ENCODE measurements at regions not wholly inside any gene's neighbourhood (a gene's known extent, or its start where the extent isn't known, plus 50 kb on each side); places are given as distances from the start of the nearest gene placed in this dataset.

- Histone ChIP-seq H3K9me3 (ENCODE audit: insufficient read depth, low read length, severe bottlenecking) (no peaks in the 10 kb centered on the region), H3K36me3 (ENCODE audit: insufficient read depth, low read length) (no peaks in the 10 kb centered on the region), H3K4me2 (ENCODE audit: insufficient read depth, low read length) (no peak overlapping the region), H3K4me1 (ENCODE audit: insufficient read depth, low read length) (no peaks in the 10 kb centered on the region), H4K20me1 (ENCODE audit: insufficient read depth, low read length) (no peaks in the 10 kb centered on the region), H3K9ac (ENCODE audit: low read depth, low read length) (no peak overlapping the region), H3K27ac (ENCODE audit: low read length) (no peak overlapping the region), H3K4me3 (ENCODE audit: low read depth in 1 of 2, low read length in 2 of 2) (no peak overlapping the region), H2AFZ (ENCODE audit: low read depth, low read length) (no peak overlapping the region), H3K79me2 (ENCODE audit: insufficient read depth, low read length) (no peaks in the 10 kb centered on the region), H3K27me3 (ENCODE audit: insufficient read depth, low read length, poor library complexity) (no peaks in the 10 kb centered on the region)
- TF ChIP-seq CTCF (IDR thresholded peaks at IDR 0.05; ENCODE audit: borderline replicate concordance, extremely low read depth, low read length, poor library complexity, severe bottlenecking) (no peak), EZH2 (IDR thresholded peaks at IDR 0.05; ENCODE audit: borderline replicate concordance, low read depth, low read length, severe bottlenecking) (no peak)
- no peak for ATAC-seq (ENCODE audit: insufficient read depth, low read depth)
- no peak for DNase-seq
Measured at GRCh38 chr16:50887500-50888298, 145.8 kb downstream of the CYLD start.

DNA sequence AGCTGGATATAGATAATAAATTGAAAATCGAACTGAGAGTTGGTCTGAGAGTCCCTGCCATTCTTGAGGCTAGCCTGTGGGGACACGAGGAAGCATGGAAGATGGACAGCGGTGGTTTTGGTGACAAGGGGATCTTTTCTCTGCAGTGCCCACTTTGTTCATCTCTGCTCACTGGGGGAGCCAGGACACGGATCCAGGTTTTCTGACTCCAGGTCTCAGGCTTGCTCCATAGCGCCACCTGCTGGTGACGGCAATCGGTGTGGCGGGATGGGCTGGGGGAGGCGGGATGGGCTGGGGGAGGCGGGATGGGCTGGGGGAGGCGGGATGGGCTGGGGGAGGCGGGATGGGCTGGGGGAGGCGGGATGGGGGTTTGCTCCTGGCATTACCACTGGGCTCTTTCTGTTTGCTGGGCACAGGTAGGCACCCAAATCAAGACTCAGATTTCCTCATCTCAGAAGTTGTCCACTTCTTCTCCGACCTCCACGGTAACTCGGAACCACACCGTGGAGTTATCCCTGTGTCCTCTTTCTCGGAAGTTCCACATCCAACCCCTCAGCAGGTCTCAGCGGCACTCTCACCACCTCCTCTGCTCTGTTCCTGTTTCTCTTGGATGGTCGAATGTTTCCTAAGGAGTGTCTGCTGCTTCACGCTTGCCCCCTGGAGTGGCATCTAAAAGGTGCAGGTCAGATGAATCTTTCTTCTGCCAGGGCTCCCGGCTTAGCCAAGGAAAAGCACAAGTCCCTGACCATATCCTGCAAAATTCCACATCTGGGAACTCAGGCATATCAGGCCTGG is 142.4 kb downstream of the CYLD start:
- Histone ChIP-seq H3K36me3 (ENCODE audit: insufficient read depth, low read length) (no peaks in the 10 kb centered on the region), H3K79me2 (ENCODE audit: insufficient read depth, low read length) (no peaks in the 10 kb centered on the region), H2AFZ (ENCODE audit: low read depth, low read length) (no peak overlapping the region), H3K9me3 (ENCODE audit: insufficient read depth, low read length, severe bottlenecking) (no peaks in the 10 kb centered on the region), H3K27ac (ENCODE audit: low read length) (no peak overlapping the region), H3K9ac (ENCODE audit: low read depth, low read length) (no peak overlapping the region), H3K4me3 (ENCODE audit: low read depth in 1 of 2, low read length in 2 of 2) (no peak overlapping the region), H3K4me2 (ENCODE audit: insufficient read depth, low read length) (no peak overlapping the region), H3K27me3 (ENCODE audit: insufficient read depth, low read length, poor library complexity) (no peaks in the 10 kb centered on the region), H3K4me1 (ENCODE audit: insufficient read depth, low read length) (no peaks in the 10 kb centered on the region), H4K20me1 (ENCODE audit: insufficient read depth, low read length) (no peaks in the 10 kb centered on the region)
- DNase-seq: no peak
- no peak for ATAC-seq (ENCODE audit: insufficient read depth, low read depth)
- TF ChIP-seq CTCF (IDR thresholded peaks at IDR 0.05; ENCODE audit: borderline replicate concordance, extremely low read depth, low read length, poor library complexity, severe bottlenecking) (peak; percentile 33), EZH2 (IDR thresholded peaks at IDR 0.05; ENCODE audit: borderline replicate concordance, low read depth, low read length, severe bottlenecking) (no peak)

- no peak overlapping the region for H3K4me2 ChIP-seq (ENCODE audit: insufficient read depth, low read length)
Measured at GRCh38 chr16:50881956-50882355, 140.1 kb downstream of the CYLD start.

More at GRCh38 chr16:50881956-50882355, 140.1 kb downstream of the CYLD start:
- DNase-seq (no peak), ATAC-seq (ENCODE audit: insufficient read depth, low read depth) (no peak)
- no peak overlapping the region for H2AFZ ChIP-seq (ENCODE audit: low read depth, low read length)
- no peak for TF ChIP-seq CTCF (IDR thresholded peaks at IDR 0.05; ENCODE audit: borderline replicate concordance, extremely low read depth, low read length, poor library complexity, severe bottlenecking)
- no peak for TF ChIP-seq EZH2 (IDR thresholded peaks at IDR 0.05; ENCODE audit: borderline replicate concordance, low read depth, low read length, severe bottlenecking)
- no peaks in the 10 kb centered on the region for H3K36me3 ChIP-seq (ENCODE audit: insufficient read depth, low read length)
- no peak overlapping the region for H3K4me3 ChIP-seq (ENCODE audit: low read depth in 1 of 2, low read length in 2 of 2)
- H3K9me3 ChIP-seq (ENCODE audit: insufficient read depth, low read length, severe bottlenecking): no peaks in the 10 kb centered on the region
- H3K27me3 ChIP-seq (ENCODE audit: insufficient read depth, low read length, poor library complexity): no peaks in the 10 kb centered on the region
- H4K20me1 ChIP-seq (ENCODE audit: insufficient read depth, low read length): no peaks in the 10 kb centered on the region
- no peaks in the 10 kb centered on the region for H3K79me2 ChIP-seq (ENCODE audit: insufficient read depth, low read length)
- H3K9ac ChIP-seq (ENCODE audit: low read depth, low read length): no peak overlapping the region
- no peak overlapping the region for H3K27ac ChIP-seq (ENCODE audit: low read length)
- H3K4me1 ChIP-seq (ENCODE audit: insufficient read depth, low read length): no peaks in the 10 kb centered on the region

All from DND-41 (cell line).